ENCODE measurements at regions not wholly inside any gene's neighbourhood (a gene's known extent, or its start where the extent isn't known, plus 50 kb on each side); places are given as distances from the start of the nearest gene placed in this dataset.

- no peak for TF ChIP-seq CTCF (IDR thresholded peaks at IDR 0.05; ENCODE audit: extremely low read depth, low read depth, low read length)
- H3K4me2 ChIP-seq (ENCODE audit: insufficient read depth, low read length) = no peak overlapping the region
- H3K9me3 ChIP-seq (ENCODE audit: low read depth, low read length) = peaks cover 3% of the 10 kb centered on the region
- H3K4me1 ChIP-seq (ENCODE audit: insufficient read depth, low read length) = no peaks in the 10 kb centered on the region
- H2AFZ ChIP-seq (ENCODE audit: low read length) = no peak overlapping the region
- no peaks in the 10 kb centered on the region for H3K27me3 ChIP-seq (ENCODE audit: insufficient read depth, low read length)
- no peaks in the 10 kb centered on the region for H3K79me2 ChIP-seq (ENCODE audit: insufficient read depth, low read length)
- no peak overlapping the region for H3K4me3 ChIP-seq (ENCODE audit: insufficient read depth, low read length)
- H3K36me3 ChIP-seq (ENCODE audit: insufficient read depth, low read length) = no peaks in the 10 kb centered on the region
- H3K27ac ChIP-seq (ENCODE audit: low read depth, low read length) = no peak overlapping the region
- DNase-seq (ENCODE audit: insufficient read length, low spot score, missing footprints) = no peak
- no peaks in the 10 kb centered on the region for H4K20me1 ChIP-seq (ENCODE audit: insufficient read depth, low read length)
Observed at GRCh38 chr4:27574743-27575142, 714.1 kb downstream of the STIM2 start.

- TF ChIP-seq CTCF (IDR thresholded peaks at IDR 0.05; ENCODE audit: extremely low read depth, low read depth, low read length) = no peak
- Histone ChIP-seq H3K4me1 (ENCODE audit: insufficient read depth, low read length) (no peaks in the 10 kb centered on the region), H3K79me2 (ENCODE audit: insufficient read depth, low read length) (no peaks in the 10 kb centered on the region), H3K27ac (ENCODE audit: low read depth, low read length) (no peak overlapping the region), H2AFZ (ENCODE audit: low read length) (no peak overlapping the region), H3K27me3 (ENCODE audit: insufficient read depth, low read length) (no peaks in the 10 kb centered on the region), H3K9me3 (ENCODE audit: low read depth, low read length) (peaks cover 3% of the 10 kb centered on the region), H4K20me1 (ENCODE audit: insufficient read depth, low read length) (no peaks in the 10 kb centered on the region), H3K36me3 (ENCODE audit: insufficient read depth, low read length) (no peaks in the 10 kb centered on the region), H3K4me3 (ENCODE audit: insufficient read depth, low read length) (no peak overlapping the region), H3K4me2 (ENCODE audit: insufficient read depth, low read length) (no peak overlapping the region)
- DNase-seq (ENCODE audit: insufficient read length, low spot score, missing footprints) = no peak
Observed at GRCh38 chr4:27577951-27578350, 717.3 kb downstream of the STIM2 start.

DNA sequence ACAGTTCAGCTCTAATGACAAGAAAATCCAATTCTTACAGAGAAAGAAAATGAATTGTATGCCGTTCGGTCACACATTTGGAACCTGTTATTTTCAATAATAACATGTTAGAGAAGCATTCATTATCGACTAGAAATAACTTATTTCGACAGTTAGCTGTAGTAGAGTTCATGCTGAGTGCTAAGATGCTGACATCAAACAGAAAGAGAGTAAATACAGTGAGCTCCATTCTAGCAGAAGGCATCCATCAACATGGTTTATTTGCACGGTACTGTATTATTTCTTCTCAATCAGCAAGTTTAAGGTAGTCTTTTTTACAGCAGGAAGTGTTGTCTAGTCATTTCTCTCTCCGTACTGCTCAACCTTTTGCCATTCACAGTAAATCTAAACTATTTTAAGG lies 732.1 kb downstream of the STIM2 start:
- H3K4me1 ChIP-seq (ENCODE audit: insufficient read depth, low read length) = no peaks in the 10 kb centered on the region
- H3K4me3 ChIP-seq (ENCODE audit: insufficient read depth, low read length) = no peak overlapping the region
- no peaks in the 10 kb centered on the region for H3K36me3 ChIP-seq (ENCODE audit: insufficient read depth, low read length)
- H4K20me1 ChIP-seq (ENCODE audit: insufficient read depth, low read length) = no peaks in the 10 kb centered on the region
- no peak overlapping the region for H3K27ac ChIP-seq (ENCODE audit: low read depth, low read length)
- no peak for DNase-seq (ENCODE audit: insufficient read length, low spot score, missing footprints)
- no peaks in the 10 kb centered on the region for H3K27me3 ChIP-seq (ENCODE audit: insufficient read depth, low read length)
- H3K79me2 ChIP-seq (ENCODE audit: insufficient read depth, low read length) = no peaks in the 10 kb centered on the region
- H2AFZ ChIP-seq (ENCODE audit: low read length) = no peak overlapping the region
- no peaks in the 10 kb centered on the region for H3K9me3 ChIP-seq (ENCODE audit: low read depth, low read length)
- TF ChIP-seq CTCF (IDR thresholded peaks at IDR 0.05; ENCODE audit: extremely low read depth, low read depth, low read length) = no peak
- H3K4me2 ChIP-seq (ENCODE audit: insufficient read depth, low read length) = no peak overlapping the region

GRCh38 chr4:27594922-27595321 lies 734.3 kb downstream of the STIM2 start:
- Histone ChIP-seq H3K9me3 (ENCODE audit: low read depth, low read length) (no peaks in the 10 kb centered on the region), H3K4me1 (ENCODE audit: insufficient read depth, low read length) (no peaks in the 10 kb centered on the region), H2AFZ (ENCODE audit: low read length) (no peak overlapping the region), H3K4me2 (ENCODE audit: insufficient read depth, low read length) (no peak overlapping the region), H3K27ac (ENCODE audit: low read depth, low read length) (no peak overlapping the region), H3K4me3 (ENCODE audit: insufficient read depth, low read length) (no peak overlapping the region), H4K20me1 (ENCODE audit: insufficient read depth, low read length) (no peaks in the 10 kb centered on the region), H3K36me3 (ENCODE audit: insufficient read depth, low read length) (no peaks in the 10 kb centered on the region), H3K27me3 (ENCODE audit: insufficient read depth, low read length) (no peaks in the 10 kb centered on the region), H3K79me2 (ENCODE audit: insufficient read depth, low read length) (no peaks in the 10 kb centered on the region)
- no peak for DNase-seq (ENCODE audit: insufficient read length, low spot score, missing footprints)
- TF ChIP-seq CTCF (IDR thresholded peaks at IDR 0.05; ENCODE audit: extremely low read depth, low read depth, low read length) = no peak
